Retinal pigment epithelial cell (primary cell): ENCODE measurements at regions not wholly inside any gene's neighbourhood (a gene's known extent, or its start where the extent isn't known, plus 50 kb on each side); places are given as distances from the start of the nearest gene placed in this dataset.

ENCODE experiments used
- DNase-seq: peaks from one replicate; pipeline ENCODE4 v3.0.0-alpha.2; 2010; ENCODE audit warnings: low read depth
- H3K4me3 ChIP-seq: 2 replicates; pipeline ENCODE4 v1.5.1; 2011; ENCODE audit warnings: mild to moderate bottlenecking, low read length, control low read depth, moderate library complexity
- TF ChIP-seq, protein P1 (sequence below): conservative IDR thresholded peaks from 2 replicates; pipeline ENCODE4 v1.5.1; 2011; ENCODE audit warnings: low read depth, low read length, control low read depth, inconsistent platforms

DNA sequence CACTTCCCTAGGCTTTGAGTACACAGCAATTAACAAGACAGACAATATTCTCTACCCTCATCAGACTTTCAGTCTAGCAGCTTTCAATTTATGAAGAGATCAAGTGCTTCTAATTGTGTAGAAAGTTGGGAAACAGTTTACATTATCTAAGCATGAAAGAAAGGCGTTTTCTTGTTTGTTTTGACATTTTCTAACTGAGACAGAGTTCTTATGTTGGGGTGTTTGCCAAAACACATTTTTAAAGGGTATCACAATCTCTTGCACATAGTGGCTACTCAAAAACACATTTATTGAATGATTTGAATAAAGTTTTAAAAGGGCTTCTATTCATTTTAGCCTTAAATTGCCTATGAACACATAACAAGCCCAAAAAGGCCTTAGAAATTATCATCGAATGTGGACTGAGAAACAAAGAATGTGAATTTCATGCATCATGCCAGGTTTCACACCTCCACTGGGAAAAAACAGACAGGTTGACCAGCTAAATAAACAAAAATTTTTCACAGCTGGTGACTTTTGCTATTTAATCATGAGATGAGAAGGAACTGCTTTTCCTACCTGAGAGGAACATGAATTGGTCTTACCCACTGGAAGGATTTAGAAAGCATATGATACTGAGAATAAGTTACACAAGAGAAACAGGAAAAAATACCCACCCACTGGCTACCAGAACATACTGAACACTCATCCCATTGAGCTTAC lies 394.5 kb upstream of the PKN2 start:
- TF ChIP-seq, protein P1, sequence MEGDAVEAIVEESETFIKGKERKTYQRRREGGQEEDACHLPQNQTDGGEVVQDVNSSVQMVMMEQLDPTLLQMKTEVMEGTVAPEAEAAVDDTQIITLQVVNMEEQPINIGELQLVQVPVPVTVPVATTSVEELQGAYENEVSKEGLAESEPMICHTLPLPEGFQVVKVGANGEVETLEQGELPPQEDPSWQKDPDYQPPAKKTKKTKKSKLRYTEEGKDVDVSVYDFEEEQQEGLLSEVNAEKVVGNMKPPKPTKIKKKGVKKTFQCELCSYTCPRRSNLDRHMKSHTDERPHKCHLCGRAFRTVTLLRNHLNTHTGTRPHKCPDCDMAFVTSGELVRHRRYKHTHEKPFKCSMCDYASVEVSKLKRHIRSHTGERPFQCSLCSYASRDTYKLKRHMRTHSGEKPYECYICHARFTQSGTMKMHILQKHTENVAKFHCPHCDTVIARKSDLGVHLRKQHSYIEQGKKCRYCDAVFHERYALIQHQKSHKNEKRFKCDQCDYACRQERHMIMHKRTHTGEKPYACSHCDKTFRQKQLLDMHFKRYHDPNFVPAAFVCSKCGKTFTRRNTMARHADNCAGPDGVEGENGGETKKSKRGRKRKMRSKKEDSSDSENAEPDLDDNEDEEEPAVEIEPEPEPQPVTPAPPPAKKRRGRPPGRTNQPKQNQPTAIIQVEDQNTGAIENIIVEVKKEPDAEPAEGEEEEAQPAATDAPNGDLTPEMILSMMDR, result no peak
- no peak for DNase-seq
- no peak overlapping the region for H3K4me3 ChIP-seq

DNA sequence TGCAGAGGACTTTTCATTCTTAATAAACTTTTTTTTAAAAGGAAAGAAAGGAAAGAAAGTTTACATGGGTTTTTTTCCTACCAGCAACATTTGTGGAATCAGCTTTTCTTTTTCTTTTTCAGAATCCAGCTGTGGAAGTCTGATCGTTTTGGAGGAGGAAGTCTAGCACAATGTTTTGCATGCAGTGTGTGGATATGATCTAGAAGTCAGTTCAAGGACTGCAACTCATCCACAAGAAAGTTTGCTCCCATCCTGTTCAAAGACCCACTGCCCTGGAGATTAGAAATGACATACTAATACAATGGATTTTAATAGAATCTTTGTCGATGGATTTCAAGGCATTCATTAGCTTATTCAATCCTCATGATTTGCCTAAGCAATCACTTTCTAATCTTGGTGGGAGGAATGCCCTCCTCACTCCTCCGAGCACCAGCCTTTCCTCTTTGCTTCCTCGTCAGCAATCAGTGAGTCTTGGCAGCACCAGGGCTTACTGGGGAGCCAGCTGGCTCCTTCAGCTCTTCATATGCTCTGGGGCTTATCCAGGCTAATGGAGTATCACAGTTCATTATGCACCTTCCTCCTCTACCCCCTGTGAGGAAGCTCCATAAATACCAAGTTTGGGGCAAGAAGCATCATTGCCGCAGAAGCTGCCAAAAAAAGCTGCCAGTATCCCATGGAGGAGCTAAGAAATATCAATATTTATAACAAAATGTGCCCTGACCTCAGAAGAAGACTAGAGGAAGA lies 392.3 kb upstream of the PKN2 start:
- DNase-seq, result no peak
- TF ChIP-seq, protein P1, result no peak
- H3K4me3 ChIP-seq, result no peak overlapping the region

DNA sequence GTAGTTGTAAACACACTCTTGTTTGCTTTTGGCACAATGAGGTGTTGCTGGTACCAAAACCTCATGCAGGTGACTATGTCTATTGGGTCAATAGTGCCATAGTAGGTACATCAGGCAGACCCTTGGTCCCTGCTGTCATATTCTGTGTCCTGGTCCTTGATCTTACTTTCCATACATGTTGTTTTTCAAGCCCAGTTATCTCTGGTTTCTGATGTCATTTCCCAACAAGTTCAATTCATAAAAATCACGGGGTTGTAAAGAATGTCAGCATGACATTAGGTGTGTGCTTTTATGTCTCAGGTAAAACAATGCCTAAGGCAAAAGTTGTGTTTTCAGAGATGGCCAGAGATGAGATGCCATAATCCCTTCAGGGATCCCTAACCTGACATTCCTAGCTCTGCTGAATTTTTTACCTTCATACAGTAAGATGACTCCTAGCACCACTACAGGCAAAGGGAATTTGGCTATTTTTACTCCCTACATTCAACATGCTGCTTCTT lies 390.3 kb upstream of the PKN2 start:
- DNase-seq, result no peak
- TF ChIP-seq, protein P1, result no peak

DNA sequence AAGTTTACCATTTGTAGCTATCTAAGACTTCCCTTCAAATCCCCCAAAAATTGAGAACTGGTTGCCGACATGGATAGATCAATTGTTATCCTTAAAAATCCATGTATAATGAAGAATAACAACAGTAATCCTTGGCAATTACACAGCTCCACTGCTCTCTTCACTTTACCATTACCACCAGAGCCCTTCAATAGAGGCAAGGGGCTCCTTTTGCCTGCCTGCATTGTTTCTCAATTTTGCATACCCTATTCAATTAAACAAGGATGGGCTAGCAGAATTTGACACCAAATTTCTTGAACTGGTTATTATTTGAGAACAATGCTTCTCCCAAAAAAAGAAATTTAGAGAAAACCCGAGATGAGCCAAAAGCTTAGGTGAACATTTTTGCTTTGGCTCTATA lies 387.8 kb upstream of the PKN2 start:
- TF ChIP-seq, protein P1, result no peak
- DNase-seq, result no peak
- H3K4me3 ChIP-seq, result no peak overlapping the region

More for the DNA sequence above, 390.3 kb upstream of the PKN2 start:
- H3K4me3 ChIP-seq, result no peak overlapping the region

DNA sequence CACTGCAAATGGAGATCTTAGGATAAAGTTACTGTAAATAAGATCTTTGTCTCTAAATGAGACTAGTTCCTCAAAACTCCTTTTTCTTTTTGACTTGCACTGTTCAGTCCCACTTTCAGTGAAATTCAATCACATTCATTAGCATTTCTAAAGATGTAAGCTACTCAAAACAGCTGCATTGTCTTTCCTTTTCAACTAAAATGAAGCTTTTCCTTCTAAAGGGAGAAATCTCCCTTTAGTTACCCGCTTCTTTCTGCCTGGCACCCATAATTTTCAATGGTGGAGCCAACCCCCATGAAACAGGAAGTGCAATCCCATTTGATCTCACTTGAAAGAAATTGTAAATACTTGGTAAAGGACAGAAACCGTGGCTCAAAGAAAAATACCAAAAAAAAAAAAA lies 387.4 kb upstream of the PKN2 start:
- no peak for DNase-seq
- H3K4me3 ChIP-seq, result no peak overlapping the region
- TF ChIP-seq, protein P1, result no peak

DNA sequence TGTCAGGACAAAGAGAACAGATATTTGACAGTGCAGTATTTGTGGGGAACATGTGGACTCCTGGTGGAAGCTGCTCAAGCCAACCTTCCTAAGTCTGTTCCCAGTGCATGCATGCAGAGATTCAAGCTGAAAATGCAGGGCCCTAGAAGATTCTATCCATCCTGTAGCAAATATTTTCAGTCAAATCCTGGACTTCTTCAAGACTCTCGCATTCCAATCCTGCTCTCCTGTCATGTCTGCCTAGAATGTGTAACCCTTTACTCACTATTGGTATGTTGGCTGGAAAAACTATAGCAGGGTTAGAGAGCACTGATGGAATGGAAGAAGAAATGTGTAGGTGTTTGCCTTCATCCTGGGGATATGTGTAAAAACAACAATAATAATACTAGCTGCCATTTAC lies 385.6 kb upstream of the PKN2 start:
- no peak overlapping the region for H3K4me3 ChIP-seq
- no peak for DNase-seq
- TF ChIP-seq, protein P1, result no peak
